ENCODE measurements at regions not wholly inside any gene's neighbourhood (a gene's known extent, or its start where the extent isn't known, plus 50 kb on each side); places are given as distances from the start of the nearest gene placed in this dataset.

GRCh38 chr3:34235096-34235495 is 436.7 kb downstream of the PDCD6IP start:
- TF ChIP-seq MAX (IDR thresholded peaks at IDR 0.05; ENCODE audit: low read depth, low read length): no peak
- no peak for TF ChIP-seq POLR2A (IDR thresholded peaks at IDR 0.05; ENCODE audit: extremely low read depth, insufficient read length)
- no peak for TF ChIP-seq MYC (IDR thresholded peaks at IDR 0.05; ENCODE audit: low read depth, low read length)
- TF ChIP-seq, protein P1, sequence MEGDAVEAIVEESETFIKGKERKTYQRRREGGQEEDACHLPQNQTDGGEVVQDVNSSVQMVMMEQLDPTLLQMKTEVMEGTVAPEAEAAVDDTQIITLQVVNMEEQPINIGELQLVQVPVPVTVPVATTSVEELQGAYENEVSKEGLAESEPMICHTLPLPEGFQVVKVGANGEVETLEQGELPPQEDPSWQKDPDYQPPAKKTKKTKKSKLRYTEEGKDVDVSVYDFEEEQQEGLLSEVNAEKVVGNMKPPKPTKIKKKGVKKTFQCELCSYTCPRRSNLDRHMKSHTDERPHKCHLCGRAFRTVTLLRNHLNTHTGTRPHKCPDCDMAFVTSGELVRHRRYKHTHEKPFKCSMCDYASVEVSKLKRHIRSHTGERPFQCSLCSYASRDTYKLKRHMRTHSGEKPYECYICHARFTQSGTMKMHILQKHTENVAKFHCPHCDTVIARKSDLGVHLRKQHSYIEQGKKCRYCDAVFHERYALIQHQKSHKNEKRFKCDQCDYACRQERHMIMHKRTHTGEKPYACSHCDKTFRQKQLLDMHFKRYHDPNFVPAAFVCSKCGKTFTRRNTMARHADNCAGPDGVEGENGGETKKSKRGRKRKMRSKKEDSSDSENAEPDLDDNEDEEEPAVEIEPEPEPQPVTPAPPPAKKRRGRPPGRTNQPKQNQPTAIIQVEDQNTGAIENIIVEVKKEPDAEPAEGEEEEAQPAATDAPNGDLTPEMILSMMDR (IDR thresholded peaks at IDR 0.05; ENCODE audit: low read depth, low read length): no peak
- no peak overlapping the region for H3K4me3 ChIP-seq (ENCODE audit: low read depth, low read length)
- no peak for DNase-seq (ENCODE audit: low read depth)

DNA sequence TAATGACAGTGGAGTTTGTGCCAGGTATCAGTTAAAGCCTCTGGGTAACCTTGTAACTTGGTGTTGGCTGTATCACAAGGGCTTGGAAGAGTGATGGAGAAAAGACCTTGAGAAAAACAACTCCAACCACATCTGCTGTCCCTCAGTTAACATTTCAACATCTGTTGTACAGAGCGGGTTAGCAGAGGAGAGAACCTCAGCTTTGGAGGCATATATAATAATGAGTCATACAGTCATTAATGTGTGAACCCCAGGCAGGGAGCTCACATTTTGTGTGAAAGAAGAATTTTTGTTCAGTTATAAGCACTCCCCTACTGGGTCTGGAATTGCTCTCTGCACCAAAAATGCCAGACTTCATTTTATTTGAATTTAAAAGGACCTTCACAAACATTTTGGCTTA is 439.5 kb downstream of the PDCD6IP start:
- no peak for TF ChIP-seq MAX (IDR thresholded peaks at IDR 0.05; ENCODE audit: low read depth, low read length)
- TF ChIP-seq, protein P1 (IDR thresholded peaks at IDR 0.05; ENCODE audit: low read depth, low read length): no peak
- TF ChIP-seq POLR2A (IDR thresholded peaks at IDR 0.05; ENCODE audit: extremely low read depth, insufficient read length): no peak
- TF ChIP-seq MYC (IDR thresholded peaks at IDR 0.05; ENCODE audit: low read depth, low read length): no peak
- no peak for DNase-seq (ENCODE audit: low read depth)
- no peak overlapping the region for H3K4me3 ChIP-seq (ENCODE audit: low read depth, low read length)

DNA sequence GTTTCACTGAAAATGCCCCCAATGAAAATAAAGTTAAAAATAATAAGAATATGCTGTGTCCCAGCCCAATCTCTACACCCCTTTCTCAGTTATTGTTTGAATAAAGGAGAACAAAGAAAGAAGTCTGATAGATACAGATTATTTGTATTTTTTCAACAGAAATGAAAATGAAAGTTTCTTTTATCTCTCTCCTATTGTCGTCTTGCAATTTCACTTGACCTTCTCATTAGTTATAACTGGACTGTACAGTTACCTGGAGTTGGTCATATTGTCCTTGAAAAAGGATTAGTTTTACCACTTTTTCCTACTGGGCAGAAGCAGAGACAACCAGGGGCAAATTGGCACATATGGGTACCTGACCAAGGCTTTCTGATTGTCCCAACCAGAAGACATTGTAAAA is 440.0 kb downstream of the PDCD6IP start:
- TF ChIP-seq MAX (IDR thresholded peaks at IDR 0.05; ENCODE audit: low read depth, low read length) (no peak), POLR2A (IDR thresholded peaks at IDR 0.05; ENCODE audit: extremely low read depth, insufficient read length) (no peak), MYC (IDR thresholded peaks at IDR 0.05; ENCODE audit: low read depth, low read length) (no peak)
- TF ChIP-seq, protein P1 (IDR thresholded peaks at IDR 0.05; ENCODE audit: low read depth, low read length): no peak

DNA sequence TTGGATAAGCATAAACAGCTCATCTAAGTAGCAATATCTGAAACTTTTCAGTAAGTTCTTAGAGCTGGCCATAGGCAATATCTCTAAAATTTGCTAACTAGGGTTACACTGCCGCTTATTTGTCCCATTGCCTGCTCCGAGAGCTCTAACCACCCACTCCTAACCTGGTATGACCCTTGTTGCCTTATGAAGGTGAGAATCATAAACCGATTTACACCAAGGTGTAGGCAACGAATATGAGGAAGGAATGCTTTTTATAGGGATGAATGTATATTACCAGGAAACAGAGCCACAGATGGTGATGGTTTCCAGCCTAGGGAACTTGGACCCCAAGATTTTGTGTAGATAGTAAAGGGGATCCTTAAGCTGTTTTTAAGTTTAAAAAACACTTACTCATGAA is 440.9 kb downstream of the PDCD6IP start:
- H3K4me3 ChIP-seq (ENCODE audit: low read depth, low read length): no peak overlapping the region
- TF ChIP-seq MYC (IDR thresholded peaks at IDR 0.05; ENCODE audit: low read depth, low read length): no peak
- TF ChIP-seq, protein P1 (IDR thresholded peaks at IDR 0.05; ENCODE audit: low read depth, low read length): no peak
- no peak for TF ChIP-seq POLR2A (IDR thresholded peaks at IDR 0.05; ENCODE audit: extremely low read depth, insufficient read length)
- TF ChIP-seq MAX (IDR thresholded peaks at IDR 0.05; ENCODE audit: low read depth, low read length): no peak
- DNase-seq (ENCODE audit: low read depth): no peak

More for the DNA sequence above, 440.0 kb downstream of the PDCD6IP start:
- no peak for DNase-seq (ENCODE audit: low read depth)
- no peak overlapping the region for H3K4me3 ChIP-seq (ENCODE audit: low read depth, low read length)

GRCh38 chr3:34239875-34240274 is 441.4 kb downstream of the PDCD6IP start:
- DNase-seq (ENCODE audit: low read depth): no peak
- no peak for TF ChIP-seq MYC (IDR thresholded peaks at IDR 0.05; ENCODE audit: low read depth, low read length)
- TF ChIP-seq MAX (IDR thresholded peaks at IDR 0.05; ENCODE audit: low read depth, low read length): no peak
- no peak for TF ChIP-seq POLR2A (IDR thresholded peaks at IDR 0.05; ENCODE audit: extremely low read depth, insufficient read length)
- TF ChIP-seq, protein P1 (IDR thresholded peaks at IDR 0.05; ENCODE audit: low read depth, low read length): no peak
- H3K4me3 ChIP-seq (ENCODE audit: low read depth, low read length): no peak overlapping the region

- H3K4me3 ChIP-seq (ENCODE audit: low read depth, low read length): no peak overlapping the region
- no peak for DNase-seq (ENCODE audit: low read depth)
- TF ChIP-seq MYC (IDR thresholded peaks at IDR 0.05; ENCODE audit: low read depth, low read length) (no peak), MAX (IDR thresholded peaks at IDR 0.05; ENCODE audit: low read depth, low read length) (no peak), POLR2A (IDR thresholded peaks at IDR 0.05; ENCODE audit: extremely low read depth, insufficient read length) (no peak)
- TF ChIP-seq, protein P1 (IDR thresholded peaks at IDR 0.05; ENCODE audit: low read depth, low read length): no peak
These were observed 449.0 kb downstream of the PDCD6IP start for GRCh38 chr3:34247401-34247800.
